ENCODE measurements at regions not wholly inside any gene's neighbourhood (a gene's known extent, or its start where the extent isn't known, plus 50 kb on each side); places are given as distances from the start of the nearest gene placed in this dataset.

- intact Hi-C loops (cut with micrococcal nuclease): no loop called here
- no peak for DNase-seq
- Histone ChIP-seq H3K27me3 (ENCODE audit: low read depth) (no peaks in the 10 kb centered on the region), H3K4me1 (peaks cover 20% of the 10 kb centered on the region), H3K9me3 (replicated peaks) (no peaks in the 10 kb centered on the region), H3K4me3 (no peak overlapping the region), H3K36me3 (no peaks in the 10 kb centered on the region), H3K27ac (replicated peaks) (no peak overlapping the region)
- no peak for TF ChIP-seq CTCF (IDR thresholded peaks at IDR 0.05; ENCODE audit: borderline replicate concordance)
Measured at GRCh38 chr10:78392197-78392596, 358.5 kb downstream of the RPS24 start.

GRCh38 chr10:78393094-78393493 is 359.4 kb downstream of the RPS24 start:
- intact Hi-C loops (cut with micrococcal nuclease): no loop called here
- no peak for TF ChIP-seq CTCF (IDR thresholded peaks at IDR 0.05; ENCODE audit: borderline replicate concordance)
- H3K27ac ChIP-seq (replicated peaks): no peak overlapping the region
- no peak for DNase-seq
- peaks cover 20% of the 10 kb centered on the region for H3K4me1 ChIP-seq
- no peaks in the 10 kb centered on the region for H3K36me3 ChIP-seq
- no peaks in the 10 kb centered on the region for H3K9me3 ChIP-seq (replicated peaks)
- H3K27me3 ChIP-seq (ENCODE audit: low read depth): no peaks in the 10 kb centered on the region
- H3K4me3 ChIP-seq: no peak overlapping the region

GRCh38 chr10:78394047-78394446 is 360.4 kb downstream of the RPS24 start:
- no peak overlapping the region for H3K27ac ChIP-seq (replicated peaks)
- no peaks in the 10 kb centered on the region for H3K27me3 ChIP-seq (ENCODE audit: low read depth)
- H3K36me3 ChIP-seq: no peaks in the 10 kb centered on the region
- DNase-seq: no peak
- no peaks in the 10 kb centered on the region for H3K9me3 ChIP-seq (replicated peaks)
- no peak overlapping the region for H3K4me3 ChIP-seq
- no peak for TF ChIP-seq CTCF (IDR thresholded peaks at IDR 0.05; ENCODE audit: borderline replicate concordance)
- intact Hi-C loops (cut with micrococcal nuclease): no loop called here
- H3K4me1 ChIP-seq: peaks cover 20% of the 10 kb centered on the region

- no peaks in the 10 kb centered on the region for H3K27me3 ChIP-seq (ENCODE audit: low read depth)
- intact Hi-C loops (cut with micrococcal nuclease): no loop called here
- H3K27ac ChIP-seq (replicated peaks): no peak overlapping the region
- no peaks in the 10 kb centered on the region for H3K9me3 ChIP-seq (replicated peaks)
- peaks cover 17% of the 10 kb centered on the region for H3K4me1 ChIP-seq
- no peak for TF ChIP-seq CTCF (IDR thresholded peaks at IDR 0.05; ENCODE audit: borderline replicate concordance)
- DNase-seq: no peak
- H3K36me3 ChIP-seq: no peaks in the 10 kb centered on the region
- no peak overlapping the region for H3K4me3 ChIP-seq
Measured at GRCh38 chr10:78395162-78395561, 361.5 kb downstream of the RPS24 start.

- Histone ChIP-seq H3K4me3 (no peak overlapping the region), H3K27ac (replicated peaks) (no peak overlapping the region), H3K4me1 (peaks cover 24% of the 10 kb centered on the region), H3K9me3 (replicated peaks) (no peaks in the 10 kb centered on the region), H3K27me3 (ENCODE audit: low read depth) (no peaks in the 10 kb centered on the region), H3K36me3 (no peaks in the 10 kb centered on the region)
- DNase-seq: no peak
- intact Hi-C loops (cut with micrococcal nuclease): no loop called here
- no peak for TF ChIP-seq CTCF (IDR thresholded peaks at IDR 0.05; ENCODE audit: borderline replicate concordance)
Measured at GRCh38 chr10:78396754-78397153, 363.1 kb downstream of the RPS24 start.

- H3K36me3 ChIP-seq: no peaks in the 10 kb centered on the region
- no peak for DNase-seq
- H3K27ac ChIP-seq (replicated peaks): no peak overlapping the region
- peaks cover 34% of the 10 kb centered on the region for H3K4me1 ChIP-seq
- no peak for TF ChIP-seq CTCF (IDR thresholded peaks at IDR 0.05; ENCODE audit: borderline replicate concordance)
- no peaks in the 10 kb centered on the region for H3K27me3 ChIP-seq (ENCODE audit: low read depth)
- intact Hi-C loops (cut with micrococcal nuclease): no loop called here
- H3K4me3 ChIP-seq: no peak overlapping the region
- H3K9me3 ChIP-seq (replicated peaks): no peaks in the 10 kb centered on the region
Measured at GRCh38 chr10:78397786-78398185, 364.1 kb downstream of the RPS24 start.
